GM21423 (cell line): ENCODE measurements at regions not wholly inside any gene's neighbourhood (a gene's known extent, or its start where the extent isn't known, plus 50 kb on each side); places are given as distances from the start of the nearest gene placed in this dataset.

Experiments used
- ATAC-seq: cut with Tn5 transposase; IDR thresholded peaks from one replicate; pipeline ENCODE4 v1.9.1; 2021; ENCODE audit warnings: mild to moderate bottlenecking, moderate library complexity; ENCODE audit not compliant: unreplicated experiment

- ATAC-seq: no peak
Measured at GRCh38 chr14:100673085-100673806, 53.4 kb upstream of the DLK1 start.

DNA sequence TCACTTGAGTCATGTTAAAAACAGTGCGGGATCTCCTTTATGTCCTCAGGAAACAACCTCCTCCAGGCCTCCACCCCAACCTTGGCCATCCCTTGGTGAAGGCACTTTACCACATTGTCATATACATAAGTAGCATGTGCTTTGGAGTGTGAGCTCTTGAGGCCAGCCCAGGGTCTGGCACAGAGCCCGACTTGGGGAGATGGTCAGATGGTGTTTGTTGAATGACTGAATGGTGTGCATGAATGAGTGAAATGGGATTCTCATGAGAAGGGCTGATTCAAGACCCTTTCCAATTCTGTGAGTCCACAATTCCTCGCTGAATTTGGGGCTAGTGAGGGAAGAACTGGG lies 52.9 kb upstream of the DLK1 start:
- no peak for ATAC-seq

GRCh38 chr14:100674428-100674827 lies 52.3 kb upstream of the DLK1 start:
- ATAC-seq: no peak

DNA sequence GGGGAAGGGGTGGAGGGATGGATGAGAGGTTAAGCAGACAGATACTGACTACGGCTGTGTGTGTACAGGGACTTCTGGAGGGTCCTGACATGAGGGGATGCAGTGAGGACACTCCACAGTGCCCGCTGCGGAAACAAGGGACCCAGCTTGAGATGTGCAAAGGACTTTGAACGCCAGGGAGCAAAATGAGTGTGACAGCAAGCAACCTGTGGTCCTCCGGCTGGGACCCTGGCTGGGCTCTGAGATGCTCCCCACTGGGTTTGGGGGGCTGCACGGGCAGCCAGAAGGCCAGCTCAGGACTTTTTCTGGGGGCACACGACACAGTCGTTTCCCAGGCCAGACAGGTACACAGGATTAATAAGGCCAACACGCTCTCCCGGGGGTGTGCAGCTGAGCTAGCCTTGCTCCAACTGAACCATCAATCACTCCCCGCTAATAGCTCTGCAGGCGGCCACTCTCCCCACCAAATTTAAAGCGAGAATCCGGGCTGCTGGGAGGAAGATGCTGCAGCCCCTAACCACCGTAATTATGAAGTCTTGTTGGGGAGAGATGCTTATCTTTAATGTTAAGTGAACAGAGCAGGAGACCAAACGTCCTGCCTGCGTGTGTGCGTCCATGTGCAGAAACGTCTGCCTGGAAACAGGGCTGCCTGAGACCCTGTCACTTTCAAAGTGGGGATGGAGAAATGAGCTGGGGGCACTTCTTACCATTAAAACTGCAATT lies 51.6 kb upstream of the DLK1 start:
- no peak for ATAC-seq

DNA sequence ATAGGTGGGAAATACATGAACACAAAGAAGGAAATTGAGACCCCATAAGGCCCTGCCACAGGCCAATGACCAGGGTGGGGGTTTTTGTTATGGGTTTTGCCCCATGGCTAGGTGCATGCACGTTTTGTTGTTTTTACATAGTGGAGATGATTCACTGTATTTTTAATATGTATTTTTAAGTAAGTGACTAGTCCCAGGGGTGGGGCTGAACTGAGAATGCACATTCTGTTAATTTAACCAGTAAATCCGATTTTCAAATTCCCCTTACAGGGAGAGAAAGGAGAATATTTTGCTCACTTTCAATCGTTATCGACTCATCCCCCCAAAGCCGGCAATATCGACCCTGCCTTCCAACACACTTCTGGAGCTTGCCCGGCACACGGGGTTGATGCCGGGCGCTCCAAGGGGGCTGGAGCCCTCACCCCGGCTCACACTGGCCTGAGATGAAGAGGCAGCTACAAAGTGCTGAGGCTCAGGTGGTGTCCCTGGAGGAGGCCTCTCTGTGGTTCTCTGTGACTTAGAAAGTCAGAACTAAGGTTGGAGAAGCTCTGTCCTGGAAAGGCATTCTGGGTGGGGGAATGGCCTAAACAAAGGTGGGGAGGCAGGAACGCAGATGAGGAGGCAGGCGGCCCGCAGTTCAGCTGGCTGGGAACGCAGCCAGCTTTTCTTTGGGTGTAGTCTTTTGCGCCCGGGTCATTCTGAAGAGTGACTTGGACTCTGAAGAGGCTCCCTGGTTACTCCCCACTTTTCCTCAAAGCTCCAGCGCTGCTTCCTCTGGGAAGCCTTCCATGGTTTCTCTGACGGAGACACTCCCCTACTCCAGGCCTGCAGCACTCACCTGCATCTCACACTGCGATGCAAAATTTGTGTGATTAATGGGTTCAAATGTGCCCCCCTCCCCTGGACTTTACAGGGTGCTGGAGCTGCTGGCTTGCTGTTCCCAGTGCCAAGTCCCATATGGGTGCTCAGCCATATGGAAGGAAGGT lies 50.7 kb upstream of the DLK1 start:
- ATAC-seq: no peak
